Activated naive CD4-positive, alpha-beta T cell (primary cell): ENCODE measurements at regions not wholly inside any gene's neighbourhood (a gene's known extent, or its start where the extent isn't known, plus 50 kb on each side); places are given as distances from the start of the nearest gene placed in this dataset.

Source experiments
- DNase-seq, 4 experiments: peaks; one replicate each; lab custom pipeline; 2025; lab: John Stamatoyannopoulos, UW

DNA sequence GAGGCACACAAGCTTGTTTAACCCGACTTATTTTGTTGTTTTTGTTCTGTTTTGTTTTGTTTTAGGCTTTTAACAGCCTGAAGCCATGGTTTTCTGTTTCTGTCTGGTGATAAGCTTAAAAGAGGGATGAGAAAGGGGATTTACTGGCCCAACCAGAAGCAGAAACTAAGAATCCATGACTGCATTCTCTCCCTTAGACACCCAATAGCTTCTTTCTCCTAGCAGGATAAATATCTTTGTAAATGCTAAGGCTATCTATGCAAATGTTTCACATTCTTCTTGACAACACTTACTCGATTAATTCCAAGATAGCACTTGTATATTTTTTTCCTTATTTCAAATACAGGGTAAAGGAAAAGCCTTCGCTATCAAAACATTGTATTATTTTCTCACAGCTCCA lies 53.7 kb upstream of the SMAD1 start:
- no peak for DNase-seq

DNA sequence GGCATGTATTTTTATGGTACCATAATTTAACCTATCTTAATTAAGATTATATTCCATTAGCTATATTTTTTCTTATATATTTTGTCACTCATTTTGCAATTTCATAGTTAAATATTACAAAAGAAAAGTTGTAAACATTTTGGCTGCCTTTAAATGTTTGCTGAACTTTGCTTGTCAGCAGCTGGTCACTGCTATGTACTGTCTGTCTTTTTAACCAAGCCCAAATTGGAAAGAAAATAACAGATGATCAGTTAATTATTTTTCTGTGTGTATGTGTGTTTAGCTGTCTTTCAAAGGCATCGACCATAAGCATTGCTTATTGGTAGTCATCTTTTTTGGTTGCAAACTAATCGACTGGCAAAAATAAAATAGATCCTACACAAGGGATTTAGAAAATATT lies 54.4 kb upstream of the SMAD1 start:
- no peak for DNase-seq

DNA sequence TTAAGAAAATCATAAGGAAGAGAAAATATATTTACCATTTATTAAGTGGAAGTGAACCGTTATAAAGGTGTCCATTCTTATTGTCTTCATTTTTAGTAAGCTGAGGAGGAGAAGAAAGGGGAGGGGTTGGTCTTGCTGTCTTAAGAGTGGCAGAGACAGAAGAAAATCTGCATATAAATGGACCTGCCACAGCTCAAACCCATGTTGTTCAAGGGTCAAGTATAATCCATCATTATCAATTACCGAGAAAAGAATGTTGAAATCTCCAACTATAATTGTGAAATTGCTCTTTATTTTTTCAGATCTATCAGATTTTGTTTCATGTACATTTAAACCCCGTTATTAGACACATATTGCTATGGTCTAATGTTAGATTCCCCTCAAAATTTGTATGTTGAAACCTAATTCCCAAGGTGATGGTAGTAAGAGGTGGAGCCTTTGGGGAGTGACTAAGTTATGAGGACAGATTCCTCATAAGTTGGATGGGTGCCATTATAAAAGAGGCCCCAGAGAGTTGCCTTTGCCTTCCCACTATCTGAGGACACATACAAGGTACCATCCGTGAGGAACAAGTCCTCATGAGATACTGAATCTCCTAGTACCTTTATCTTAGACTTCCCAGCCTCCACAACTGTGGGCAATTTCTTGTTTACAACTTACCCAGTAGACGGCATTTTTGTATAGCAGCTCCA lies 58.5 kb upstream of the SMAD1 start:
- no peak for DNase-seq

DNA sequence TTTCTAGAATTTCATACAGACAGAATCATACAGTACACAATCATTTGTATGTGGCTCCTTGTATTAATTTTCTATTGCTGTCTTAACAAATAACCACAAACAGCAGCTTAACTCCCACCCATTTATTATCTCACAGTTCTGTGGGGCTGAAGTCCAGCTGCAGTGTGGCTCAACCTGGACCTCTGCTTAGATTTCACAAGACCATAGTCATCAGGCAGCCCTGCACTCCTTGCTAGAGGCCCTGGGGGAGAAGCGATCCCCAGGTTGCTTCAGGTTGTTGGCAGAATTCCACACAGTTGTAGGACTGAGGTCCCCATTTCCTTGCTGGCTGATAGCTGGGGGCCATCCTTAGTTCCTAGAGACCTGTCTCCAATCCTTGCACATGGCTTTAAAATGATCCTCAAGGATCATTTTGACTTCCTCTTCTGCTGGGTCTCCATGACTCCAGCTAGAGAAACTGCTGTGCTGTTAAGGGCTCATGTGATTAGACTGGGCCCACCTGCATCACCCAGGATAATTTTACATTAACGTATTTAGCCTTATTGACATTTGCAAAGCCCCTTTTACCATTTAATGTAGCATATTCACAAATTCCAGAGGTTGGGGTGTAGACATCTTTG lies 60.9 kb upstream of the SMAD1 start:
- no peak for DNase-seq

DNA sequence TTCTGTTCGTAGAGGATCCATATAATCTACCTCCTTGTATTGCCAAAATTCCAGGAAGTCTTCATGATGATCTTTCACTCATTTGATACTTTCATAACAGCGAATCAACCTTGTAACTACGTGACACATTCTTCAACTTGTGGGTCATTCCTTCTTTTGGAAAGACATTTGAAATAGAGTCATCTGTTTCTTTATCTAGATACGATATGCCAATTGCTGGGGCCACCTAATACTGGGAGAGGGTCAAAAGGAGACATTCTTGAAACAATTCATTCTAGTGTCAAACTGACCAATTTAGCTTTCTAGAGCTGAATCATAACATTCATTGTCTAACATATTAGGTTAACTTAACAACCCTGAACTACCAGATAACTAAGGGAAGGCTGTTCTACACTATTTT lies 62.9 kb upstream of the SMAD1 start:
- DNase-seq: no peak

DNA sequence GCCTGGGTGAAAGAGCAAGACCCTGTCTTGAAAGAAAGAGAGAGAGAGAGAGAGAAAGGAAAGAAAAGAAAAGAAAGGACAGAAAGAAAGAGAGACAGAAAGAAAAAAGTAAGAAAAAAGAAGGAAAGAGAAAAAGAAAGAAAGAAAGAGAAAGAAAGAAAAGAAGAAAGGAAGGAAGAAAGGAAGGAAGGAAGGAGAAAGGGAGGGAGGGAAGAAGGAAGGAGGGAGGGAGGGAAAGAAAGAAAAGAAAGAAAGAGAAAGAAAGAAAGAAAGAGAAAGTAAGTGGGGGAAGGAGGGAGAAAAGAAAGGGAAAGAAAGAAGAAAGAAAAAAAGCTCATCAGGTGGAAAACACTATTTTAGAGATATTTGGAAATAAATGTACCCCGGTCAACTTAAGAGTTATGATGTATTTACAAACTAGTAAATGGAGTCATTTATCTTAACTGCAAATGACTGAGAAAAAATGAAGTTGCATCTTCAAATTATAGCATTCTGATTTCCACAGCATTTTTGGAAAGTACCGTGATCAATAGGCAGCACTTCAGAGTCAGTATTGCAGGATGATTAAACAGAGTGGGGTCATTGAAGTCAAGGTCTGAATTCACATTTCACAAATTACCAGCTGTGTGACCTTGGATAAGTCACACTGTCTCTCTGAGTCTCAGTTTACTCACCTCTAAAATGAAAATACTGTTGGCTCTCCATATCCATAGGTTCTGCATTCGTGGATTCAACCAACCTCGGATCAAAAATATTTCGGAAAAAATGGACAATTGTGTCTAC lies 64.1 kb upstream of the SMAD1 start:
- no peak for DNase-seq

DNA sequence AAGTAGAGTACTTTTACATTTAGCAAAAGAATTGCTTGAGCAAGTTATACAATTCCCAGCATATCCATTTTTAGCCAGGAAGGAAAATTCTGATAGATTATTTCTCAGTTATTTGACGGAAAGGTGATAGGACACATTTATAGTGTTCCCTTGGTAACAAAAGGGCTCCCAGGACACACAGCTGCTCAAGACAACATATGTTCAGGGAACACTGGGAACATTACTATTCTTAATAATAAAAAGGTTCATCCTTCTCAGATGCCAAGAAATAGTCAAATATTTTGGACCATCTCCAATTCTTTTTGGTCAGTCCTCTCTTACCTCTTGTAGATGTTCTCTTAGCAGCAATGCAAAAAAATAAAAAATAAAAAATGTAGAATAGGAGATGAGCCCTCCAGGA lies 66.8 kb upstream of the SMAD1 start:
- DNase-seq: no peak

DNA sequence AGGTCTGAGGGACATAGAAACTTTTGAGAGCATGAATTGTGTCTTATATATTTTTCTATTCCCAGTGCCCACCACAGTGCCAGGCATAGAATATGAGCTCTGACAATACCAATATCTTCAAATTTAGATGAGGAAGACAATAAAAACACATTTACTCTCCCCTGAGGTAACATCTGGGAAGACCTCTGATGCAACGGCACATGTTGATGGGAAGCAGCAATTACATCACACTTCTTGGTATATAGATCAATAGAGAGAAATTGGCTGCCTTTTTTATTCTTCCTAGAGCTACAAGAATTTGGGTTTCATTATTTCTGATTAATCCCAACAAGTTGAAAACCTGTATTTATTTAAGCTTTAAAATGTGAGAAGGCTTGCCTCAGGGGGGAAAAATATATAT lies 67.4 kb upstream of the SMAD1 start:
- no peak for DNase-seq

DNA sequence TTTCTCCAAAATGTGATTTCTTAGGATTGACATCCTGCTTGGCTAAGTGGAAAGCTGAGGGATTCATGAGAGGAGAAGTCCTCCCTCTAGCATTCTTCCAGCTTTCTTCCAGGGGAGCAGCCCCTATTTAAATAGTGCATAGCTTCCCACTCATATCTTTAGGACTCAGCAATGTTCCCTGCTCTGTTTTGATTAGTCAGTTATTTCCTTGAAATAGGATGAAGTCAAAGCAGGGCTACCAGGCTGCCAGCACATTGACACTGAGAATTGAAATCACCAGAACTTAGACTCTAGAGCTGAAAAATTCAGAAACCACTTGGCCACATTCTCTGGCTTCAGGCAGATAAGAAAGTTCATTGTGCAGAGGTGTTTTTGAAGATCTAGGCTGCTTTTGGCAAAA lies 74.7 kb upstream of the SMAD1 start:
- no peak for DNase-seq

DNA sequence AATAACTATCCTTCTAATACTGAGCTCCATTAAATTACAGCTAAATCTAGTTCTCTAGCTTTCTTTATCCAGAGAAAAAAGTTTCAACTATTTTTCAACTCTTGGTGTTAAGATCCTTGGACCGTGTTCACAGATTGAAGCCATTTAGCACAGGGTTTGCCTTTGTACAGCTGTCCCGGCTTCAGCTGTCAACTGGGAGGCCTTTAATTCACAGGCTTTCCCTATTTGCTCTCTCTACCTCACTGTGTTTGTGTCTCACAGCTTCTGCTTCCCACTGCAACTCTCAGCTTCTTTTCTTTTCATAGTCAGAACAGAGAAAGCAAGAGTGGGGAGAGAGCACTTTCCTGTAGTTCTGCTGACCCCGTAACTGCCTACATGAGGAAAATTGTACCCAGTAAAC lies 76.9 kb upstream of the SMAD1 start:
- no peak for DNase-seq

DNA sequence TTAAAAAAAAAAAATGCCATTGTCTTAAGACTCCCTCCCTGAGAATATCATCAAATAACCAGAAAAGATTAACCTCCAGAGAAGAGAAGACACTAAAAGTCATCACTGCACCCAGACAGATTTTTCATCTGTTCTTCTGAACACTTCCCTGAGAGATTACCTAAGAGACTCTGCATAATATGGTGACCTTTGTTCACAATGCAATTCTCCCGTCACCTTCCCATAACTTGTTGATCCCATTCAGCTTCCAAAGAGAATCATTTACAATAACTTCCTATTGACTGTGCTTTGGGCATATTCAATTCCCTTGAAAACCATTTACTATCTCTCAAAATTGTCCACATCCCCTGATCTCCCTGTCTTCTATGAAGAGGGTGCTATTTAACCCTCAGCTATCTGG lies 85.1 kb upstream of the SMAD1 start:
- DNase-seq: no peak

DNA sequence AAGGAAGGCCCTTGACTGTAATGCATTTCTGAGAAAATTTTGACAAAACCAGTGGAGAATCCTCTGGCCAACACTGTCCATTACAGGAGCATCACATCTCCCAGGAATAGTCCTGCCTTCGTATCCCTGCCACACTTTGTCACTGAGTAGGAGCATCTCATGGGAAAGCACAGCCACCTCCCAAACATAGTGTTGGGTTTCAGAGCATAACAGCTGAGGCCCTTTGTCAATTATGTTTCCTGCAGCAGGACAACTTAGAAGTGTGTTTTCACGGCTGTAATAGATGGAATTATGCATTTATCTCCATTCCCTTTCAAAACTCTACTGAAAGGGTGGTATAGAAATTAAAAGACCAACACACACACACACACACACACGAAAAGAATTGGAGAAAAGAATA lies 91.1 kb upstream of the SMAD1 start:
- no peak for DNase-seq

DNA sequence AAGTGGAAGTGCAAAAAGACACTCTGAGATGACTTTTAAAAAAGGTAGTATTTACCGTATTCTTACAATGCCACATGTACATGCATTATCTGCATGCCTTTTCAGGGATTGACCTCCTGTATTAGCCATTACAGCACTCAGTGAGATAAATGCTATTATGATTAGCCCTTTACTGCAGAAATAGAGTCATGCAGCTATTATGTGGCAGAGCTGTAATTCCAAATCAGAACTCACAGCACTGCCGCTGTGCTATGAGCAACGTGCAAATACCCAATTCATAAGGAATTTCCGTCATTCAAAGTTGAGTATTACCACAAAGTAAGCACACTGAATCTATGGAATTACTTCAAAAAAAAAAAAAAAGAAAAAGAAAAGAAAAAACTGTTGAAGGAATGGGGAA lies 92.1 kb upstream of the SMAD1 start:
- no peak for DNase-seq

DNA sequence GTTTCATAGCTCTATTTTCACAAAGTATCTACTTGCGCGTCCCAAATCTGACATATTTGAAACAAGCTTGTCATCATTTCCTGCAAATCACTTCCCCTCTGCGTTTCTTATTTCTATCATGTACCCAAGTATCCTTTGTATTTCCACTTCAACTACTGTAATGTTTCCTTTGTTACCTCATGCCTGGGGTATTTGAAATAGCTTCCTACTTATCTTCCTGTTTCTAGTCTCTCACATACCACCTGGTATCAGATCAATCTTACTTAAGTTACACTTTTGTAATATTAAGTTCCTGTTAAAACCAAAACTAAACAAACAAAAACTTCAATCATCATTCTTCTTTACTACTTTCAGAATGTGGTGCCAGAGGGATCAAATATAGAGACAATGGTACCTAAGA lies 93.6 kb upstream of the SMAD1 start:
- no peak for DNase-seq

DNA sequence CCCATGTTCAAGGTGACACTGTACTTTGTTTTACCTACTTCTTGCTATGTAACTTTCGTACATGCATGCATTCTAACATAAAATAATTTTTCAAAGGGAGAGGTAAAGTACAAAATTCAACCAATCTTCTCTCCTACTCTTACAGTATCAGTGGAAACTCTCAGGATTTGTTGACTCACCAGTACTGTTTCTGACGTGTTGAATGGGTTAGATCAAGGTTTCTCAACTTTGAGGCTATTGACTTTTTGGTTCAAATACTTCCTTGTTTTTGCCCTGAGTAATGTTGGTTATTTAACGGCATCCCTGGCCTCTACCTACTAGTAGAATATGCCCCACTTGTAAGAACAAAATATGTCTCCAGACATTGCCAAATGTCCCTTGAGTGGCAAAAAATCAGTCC lies 94.6 kb upstream of the SMAD1 start:
- no peak for DNase-seq

DNA sequence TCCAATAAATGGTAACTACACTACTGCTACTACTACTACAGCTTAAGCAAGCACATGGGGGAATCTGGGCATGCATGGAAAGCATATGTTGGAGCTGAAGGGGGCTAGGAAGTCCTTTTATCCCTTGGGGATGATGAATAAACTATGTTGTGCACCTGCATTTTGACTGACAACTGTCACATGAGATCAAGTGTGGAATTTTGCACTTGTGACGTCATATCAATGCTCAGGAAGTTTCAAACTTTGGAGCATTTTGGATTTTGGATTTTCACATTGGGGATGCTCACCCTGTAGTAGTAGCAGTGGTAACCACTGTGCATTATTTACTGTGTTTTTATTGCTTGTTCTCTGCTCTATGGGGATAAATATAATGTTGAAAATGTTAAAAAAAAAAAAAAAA lies 100.5 kb upstream of the SMAD1 start:
- no peak for DNase-seq

DNA sequence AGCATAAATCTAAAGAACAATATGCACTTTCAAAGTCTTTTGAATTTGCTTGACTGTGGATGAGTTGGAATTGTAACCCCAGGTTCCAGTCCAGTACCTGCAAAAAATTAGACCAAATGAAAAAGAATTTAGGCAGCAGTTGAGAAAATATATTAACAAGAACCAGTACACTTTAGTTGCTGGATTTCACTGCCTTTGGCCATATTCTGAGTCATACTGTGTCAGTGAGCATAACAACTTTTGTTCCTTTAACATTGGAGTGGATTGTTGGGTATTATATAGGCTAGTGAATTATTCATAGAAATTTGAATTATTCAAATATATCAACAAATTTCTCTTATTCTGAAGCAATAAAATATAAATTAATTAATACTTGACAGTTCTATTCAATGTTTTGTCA lies 101.5 kb upstream of the SMAD1 start:
- no peak for DNase-seq

DNA sequence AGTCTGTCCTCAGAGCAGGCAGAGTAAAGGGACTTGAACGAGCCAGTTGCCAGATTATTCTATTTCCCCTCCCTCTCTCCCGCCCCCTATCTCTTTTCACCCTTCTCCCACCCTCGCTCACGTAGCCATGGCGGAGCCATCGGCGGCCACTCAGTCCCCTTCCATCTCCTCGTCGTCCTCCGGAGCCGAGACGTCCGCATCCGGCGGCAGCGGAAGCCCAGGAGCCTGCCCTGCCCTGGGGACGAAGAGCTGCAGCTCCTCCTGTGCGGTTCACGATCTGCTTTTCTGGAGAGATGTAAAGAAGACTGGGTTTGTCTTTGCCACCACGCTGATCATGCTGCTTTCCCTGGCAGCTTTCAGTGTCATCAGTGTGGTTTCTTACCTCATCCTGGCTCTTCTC lies 106.2 kb upstream of the SMAD1 start:
- DNase-seq: no peak

DNA sequence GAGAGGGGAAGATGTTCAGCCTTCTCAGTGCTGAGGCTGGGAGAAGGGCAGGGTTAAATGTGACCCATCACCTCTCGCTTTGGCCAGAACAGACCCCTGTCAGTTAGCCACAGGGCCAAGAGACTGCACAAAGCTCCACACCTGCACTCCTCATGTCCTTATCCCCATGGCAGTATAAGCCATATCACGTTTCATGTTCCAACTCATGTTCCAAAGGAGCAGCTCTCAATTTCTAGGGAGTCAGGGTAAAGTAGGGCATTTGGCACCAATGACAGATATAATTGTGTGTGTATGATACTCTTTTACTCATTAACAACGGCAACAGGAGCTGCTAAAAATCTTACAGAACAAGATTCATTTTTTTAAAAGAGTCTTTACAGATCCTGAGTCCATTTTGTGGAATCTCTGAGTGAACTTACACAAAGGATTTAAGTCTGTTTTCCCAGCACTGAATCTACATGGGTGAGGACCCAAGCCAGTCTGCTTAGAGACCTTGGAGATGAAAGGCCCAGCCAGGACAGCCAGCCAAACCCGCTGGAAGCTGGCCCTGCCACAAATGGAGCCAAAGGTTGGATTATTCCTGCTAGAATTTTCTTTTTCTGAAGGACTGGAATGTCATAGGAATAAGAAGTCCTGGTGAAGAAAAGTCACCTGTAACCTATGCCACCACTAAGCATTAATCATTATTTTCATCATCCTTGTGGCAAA lies 129.1 kb upstream of the SMAD1 start:
- no peak for DNase-seq

DNA sequence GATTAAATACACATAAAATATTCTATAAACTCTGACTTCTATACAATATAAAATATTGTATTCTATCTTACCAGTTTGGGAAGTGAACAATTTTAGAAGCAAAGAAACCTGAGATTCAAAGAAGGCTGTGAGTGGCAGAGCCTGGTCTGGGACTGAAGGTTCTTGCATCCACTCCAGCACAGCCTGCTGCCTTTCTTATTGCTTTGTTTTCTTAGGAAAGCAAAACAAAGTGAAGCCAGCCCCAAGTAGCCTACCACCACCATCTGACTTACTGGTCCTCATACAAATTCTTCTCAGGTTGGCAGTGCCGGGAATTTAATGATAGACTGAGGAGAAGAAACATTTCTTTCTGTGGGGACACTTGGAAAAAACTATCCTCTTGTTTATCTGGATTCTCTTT lies 129.7 kb upstream of the SMAD1 start:
- DNase-seq: no peak

DNA sequence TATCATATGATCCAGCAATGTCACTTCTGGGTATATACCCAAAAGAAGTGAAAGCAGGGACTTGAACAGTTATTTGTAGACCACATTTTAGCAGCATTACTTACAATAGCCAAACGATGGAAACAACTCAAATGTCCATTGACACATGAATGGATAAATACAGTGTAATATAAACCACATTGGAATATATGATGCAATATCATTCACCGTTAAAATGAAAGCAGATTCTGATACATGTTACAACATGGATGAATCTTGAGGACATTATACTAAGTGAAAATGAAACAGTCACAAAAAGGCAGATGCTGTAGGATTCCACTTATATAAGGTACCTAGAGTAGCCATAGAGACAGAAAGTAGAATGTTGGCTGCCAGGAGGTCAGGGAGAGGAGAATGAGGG lies 130.5 kb upstream of the SMAD1 start:
- no peak for DNase-seq

DNA sequence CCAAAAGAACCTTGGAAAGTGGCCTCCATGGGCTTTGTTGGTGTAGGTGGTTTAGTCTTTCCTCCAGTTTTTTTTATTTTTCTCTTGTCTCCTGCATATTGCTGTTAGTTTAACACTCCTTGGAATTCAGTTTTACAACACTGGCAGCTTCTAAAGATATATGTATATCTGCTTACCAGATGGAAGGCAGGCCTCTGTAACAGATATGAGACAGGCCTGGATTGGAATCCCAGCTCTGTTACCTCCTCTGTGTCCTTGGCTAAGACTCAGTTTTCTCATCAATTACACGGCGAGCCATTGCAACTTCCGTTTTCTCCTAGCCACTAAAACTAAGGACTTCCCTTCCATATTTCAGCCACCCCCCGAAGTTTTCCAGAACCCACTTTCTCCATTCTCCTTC lies 133.4 kb upstream of the SMAD1 start:
- no peak for DNase-seq

DNA sequence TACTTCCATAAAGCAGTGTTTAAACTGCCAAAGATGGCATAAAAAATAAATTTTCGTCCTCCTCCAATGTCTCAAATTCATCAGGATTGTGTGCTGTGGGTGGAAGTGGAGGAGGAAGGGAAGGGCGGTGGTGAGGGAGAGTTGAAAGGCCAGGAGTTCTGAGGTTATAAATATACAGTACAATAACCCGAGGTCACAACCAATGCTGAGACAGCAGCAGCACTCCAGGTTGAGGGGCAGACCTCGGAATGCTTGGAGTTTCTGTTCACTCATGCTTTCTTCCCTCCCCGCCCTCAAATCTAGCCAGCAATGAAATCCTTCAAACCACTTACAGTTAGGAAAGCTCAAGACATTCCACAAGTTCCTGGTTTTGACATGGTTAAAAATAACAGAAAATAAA lies 134.0 kb upstream of the SMAD1 start:
- DNase-seq: no peak
